ENCODE measurements at regions not wholly inside any gene's neighbourhood (a gene's known extent, or its start where the extent isn't known, plus 50 kb on each side); places are given as distances from the start of the nearest gene placed in this dataset.

- TF ChIP-seq CTCF (IDR thresholded peaks at IDR 0.05; ENCODE audit: poor library complexity, severe bottlenecking) (no peak), POLR2AphosphoS5 (IDR thresholded peaks at IDR 0.05) (no peak), RAD21 (conservative IDR thresholded peaks at IDR 0.05) (no peak), TAF1 (IDR thresholded peaks at IDR 0.05; ENCODE audit: low read depth) (no peak), EP300 (conservative IDR thresholded peaks at IDR 0.05; ENCODE audit: poor library complexity, severe bottlenecking) (no peak), EZH2 (IDR thresholded peaks at IDR 0.05; ENCODE audit: borderline replicate concordance, insufficient read depth, low read length, poor library complexity, severe bottlenecking) (no peak)
Measured at GRCh38 chr22:25375683-25376082, 156.2 kb downstream of the CRYBB2 start.
